ENCODE measurements at regions not wholly inside any gene's neighbourhood (a gene's known extent, or its start where the extent isn't known, plus 50 kb on each side); places are given as distances from the start of the nearest gene placed in this dataset.

DNA sequence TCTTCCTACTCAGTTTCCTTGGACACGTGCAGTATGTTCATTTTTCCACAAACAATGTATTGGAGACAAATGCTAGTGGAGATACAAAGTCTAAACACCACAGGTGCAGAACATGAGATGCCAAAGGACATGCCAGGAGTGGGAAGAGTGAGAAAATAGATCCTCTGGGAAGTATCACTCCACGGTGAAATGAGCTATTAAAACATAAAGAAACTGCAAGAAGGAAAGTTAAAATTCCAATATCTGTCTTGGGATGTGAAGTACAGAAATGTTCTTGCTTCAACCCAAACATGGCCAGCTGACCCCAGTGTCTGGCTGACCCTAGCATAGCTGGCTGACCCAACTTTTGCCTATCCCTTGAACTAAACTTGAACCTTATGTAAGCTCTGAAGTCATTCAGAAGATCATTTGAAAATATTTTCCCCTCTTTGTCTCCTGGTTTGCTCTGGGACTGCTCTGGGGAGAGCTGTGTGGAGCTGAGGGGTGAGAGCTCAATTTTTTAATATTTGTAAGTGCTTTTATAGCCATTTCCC, 59.5 kb downstream of the FZD1 start:
- no peak for DNase-seq (ENCODE audit: low read depth, low spot score)

DNA sequence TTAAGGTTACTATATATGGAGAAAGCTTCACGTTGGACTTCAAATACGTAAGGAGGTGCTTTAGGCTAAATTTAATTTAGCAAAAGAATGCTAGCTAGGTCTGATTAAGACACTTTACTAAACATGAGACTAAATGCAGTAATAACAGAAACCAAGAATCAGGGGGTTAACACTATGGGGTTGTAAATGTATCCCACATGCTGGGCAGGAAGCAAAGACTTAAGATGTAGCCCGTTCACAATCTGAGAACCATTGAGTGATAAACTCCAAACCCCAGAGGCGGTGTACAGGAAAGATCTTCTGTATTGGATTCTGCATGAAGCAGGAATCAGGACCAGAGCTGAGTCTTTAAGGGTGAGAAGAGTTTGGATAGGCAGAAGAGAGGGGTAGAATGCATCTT, 60.4 kb downstream of the FZD1 start:
- no peak for DNase-seq (ENCODE audit: low read depth, low spot score)

- no peak for DNase-seq (ENCODE audit: low read depth, low spot score)
These were observed 61.5 kb downstream of the FZD1 start for GRCh38 chr7:91325726-91326125.

DNA sequence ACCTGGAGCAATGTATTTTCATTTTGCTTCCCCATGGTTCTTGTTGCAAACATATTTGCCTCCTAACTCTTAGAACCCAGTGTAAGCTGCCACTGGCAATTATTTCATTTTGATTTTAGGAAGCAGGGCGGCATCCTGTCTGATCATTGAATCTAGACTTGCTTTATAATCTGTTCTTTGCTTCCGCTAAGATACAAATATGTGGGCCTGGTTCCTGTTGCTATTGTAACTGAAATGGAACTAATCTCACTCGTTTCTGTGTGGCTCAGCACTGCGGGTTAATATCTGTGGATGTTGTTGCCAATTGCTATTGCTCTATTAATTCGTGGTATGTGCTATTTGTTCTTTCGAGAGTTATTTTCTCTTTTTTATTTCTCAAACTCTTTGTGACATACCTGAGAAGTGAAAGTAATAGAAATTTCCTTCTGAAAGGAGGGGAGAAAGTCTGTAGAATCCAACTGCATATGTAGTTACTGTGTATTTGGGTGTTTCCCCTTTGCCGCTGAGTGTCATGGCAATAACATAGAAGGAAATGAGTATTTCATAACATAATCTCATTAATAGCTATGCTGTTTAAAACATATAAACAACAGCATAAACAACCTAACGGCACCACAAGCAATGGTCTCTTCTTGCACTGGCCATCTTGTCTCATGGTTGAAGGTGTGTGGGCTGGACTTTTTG, 62.4 kb downstream of the FZD1 start:
- no peak for DNase-seq (ENCODE audit: low read depth, low spot score)

DNA sequence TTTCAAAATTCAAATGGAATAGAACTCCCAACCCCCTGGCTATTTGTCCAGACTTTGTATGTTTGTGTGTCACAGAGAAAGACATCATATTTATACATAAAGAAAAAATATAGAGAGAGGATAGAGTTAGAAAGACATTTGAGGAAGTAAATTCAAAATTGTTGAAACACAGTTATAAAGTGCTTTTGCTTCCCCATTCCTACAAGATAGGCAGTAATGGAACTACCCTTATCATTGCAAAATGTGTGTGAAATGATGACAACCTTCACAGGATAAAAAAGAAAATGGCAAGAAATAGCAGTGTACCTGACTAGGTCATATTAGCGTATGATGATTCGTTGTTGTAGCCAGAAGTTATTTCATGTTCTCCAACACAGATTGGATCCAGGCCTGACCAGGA, 63.1 kb downstream of the FZD1 start:
- DNase-seq (ENCODE audit: low read depth, low spot score): no peak

- no peak for DNase-seq (ENCODE audit: low read depth, low spot score)
These were observed 65.3 kb downstream of the FZD1 start for GRCh38 chr7:91329571-91329970.

GRCh38 chr7:91330191-91330808, 66.1 kb downstream of the FZD1 start:
- no peak for DNase-seq (ENCODE audit: low read depth, low spot score)

- no peak for DNase-seq (ENCODE audit: low read depth, low spot score)
These were observed 66.6 kb downstream of the FZD1 start for GRCh38 chr7:91330866-91331265.

DNA sequence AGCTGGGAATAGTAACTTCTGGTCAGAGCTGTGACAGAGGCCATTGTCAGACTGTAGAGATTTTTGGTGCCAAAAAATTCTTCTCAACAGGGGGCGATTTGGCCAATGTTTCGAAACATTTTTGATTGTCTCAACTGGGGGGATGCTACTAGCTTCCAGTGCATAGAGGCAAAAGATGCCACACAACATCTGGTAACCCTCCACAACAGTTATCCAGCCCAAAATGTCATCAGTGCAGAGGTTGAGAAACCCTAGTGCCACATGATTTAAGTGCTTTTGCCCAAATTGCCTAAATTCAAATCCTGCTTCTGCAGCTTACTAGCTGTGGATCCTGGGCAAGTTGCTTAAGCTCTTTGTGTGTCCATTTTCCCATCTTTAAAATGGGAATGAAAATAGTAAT, 71.9 kb downstream of the FZD1 start:
- DNase-seq (ENCODE audit: low read depth, low spot score): no peak

- no peak for DNase-seq (ENCODE audit: low read depth, low spot score)
These were observed 74.2 kb downstream of the FZD1 start for GRCh38 chr7:91338226-91339020.

DNA sequence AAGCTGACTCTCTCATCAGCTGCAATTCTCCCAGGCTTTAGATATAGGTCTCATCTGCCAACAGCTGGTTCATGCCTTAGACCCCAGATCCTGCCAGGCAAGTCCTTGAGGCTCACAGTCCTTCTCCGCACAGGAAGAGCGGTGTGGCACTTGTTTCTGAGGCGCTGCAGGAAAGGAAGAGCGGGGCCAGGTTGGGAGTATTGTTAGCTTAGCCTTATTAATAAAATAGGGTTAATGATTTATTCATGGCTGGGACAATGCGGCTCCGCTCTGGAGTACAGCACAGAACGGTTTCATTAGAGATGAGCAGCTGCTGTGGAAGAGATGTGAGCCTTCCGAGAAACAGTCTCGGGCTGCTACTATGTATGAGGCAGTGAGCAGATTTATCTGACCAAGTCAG, 78.1 kb downstream of the FZD1 start:
- no peak for DNase-seq (ENCODE audit: low read depth, low spot score)

DNA sequence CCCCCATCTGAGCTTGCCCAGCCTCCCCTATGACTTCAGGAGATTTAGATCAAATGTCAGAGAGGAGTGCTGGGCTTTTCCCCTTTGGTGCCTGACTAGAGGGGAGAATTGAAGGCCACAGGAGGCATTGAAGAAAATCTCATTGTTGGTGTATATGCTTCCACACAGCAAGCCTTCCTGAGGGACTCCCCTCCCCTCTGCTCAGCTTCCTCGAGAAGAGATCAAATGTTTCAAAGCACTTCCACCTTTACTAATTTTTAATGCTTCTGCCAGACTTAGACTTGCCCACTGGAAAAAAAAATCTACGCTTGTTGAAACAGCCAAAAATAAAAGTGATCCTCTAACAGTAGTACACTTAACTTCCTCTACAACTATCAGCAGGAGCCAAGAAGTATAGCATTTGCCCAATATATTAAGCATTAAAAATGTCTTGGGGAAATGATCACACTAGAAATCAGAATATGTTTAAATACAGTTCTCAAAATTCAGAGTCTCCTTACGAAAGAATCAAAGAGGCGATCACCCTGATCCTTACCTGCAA, 79.3 kb downstream of the FZD1 start:
- DNase-seq (ENCODE audit: low read depth, low spot score): no peak

- DNase-seq (ENCODE audit: low read depth, low spot score): no peak
These were observed 79.9 kb downstream of the FZD1 start for GRCh38 chr7:91343996-91344629.

DNA sequence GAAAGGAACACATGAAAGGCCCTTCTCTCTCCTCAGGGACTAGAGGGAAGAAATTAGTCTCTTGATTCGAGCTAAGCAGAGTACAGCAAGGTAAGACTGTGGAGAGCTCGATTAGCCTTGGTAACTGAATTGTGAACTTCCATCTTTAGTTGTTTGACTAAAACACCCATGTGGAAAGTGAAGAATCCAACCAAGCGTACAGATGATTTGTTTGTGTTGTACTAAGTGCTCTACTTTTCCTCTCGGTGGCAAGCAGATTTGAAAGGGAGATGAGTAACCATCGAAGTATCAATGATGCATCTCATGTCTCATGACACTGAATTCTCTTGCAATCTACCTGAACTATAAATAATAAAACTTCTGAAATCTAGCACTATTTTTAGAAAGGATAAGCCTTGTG, 80.7 kb downstream of the FZD1 start:
- DNase-seq (ENCODE audit: low read depth, low spot score): no peak

DNA sequence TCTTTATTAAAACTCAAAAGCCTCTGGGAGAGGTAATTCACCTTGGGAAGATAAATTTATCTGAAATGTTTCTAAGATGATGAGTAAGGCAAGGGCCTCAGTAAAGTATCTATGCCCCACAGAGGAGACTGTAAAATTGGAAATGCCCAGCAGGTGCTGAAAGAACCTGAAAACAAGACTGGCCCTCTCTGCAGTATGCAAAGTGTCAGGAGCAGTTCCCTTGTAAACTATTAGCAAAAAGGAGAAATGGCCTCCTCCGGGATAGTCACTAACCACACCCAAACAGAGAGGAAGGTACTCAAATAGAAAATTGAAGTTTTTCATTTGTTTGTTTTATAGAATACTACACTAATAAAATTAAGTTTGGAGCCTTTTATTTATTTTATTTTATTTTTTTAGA, 81.2 kb downstream of the FZD1 start:
- DNase-seq (ENCODE audit: low read depth, low spot score): no peak

GRCh38 chr7:91346426-91346825, 82.2 kb downstream of the FZD1 start:
- no peak for DNase-seq (ENCODE audit: low read depth, low spot score)

- no peak for DNase-seq (ENCODE audit: low read depth, low spot score)
These were observed 83.1 kb downstream of the FZD1 start for GRCh38 chr7:91347290-91347689.

- peak; percentile 40 for DNase-seq (ENCODE audit: low read depth, low spot score)
These were observed 84.5 kb downstream of the FZD1 start for GRCh38 chr7:91348711-91349110.

DNA sequence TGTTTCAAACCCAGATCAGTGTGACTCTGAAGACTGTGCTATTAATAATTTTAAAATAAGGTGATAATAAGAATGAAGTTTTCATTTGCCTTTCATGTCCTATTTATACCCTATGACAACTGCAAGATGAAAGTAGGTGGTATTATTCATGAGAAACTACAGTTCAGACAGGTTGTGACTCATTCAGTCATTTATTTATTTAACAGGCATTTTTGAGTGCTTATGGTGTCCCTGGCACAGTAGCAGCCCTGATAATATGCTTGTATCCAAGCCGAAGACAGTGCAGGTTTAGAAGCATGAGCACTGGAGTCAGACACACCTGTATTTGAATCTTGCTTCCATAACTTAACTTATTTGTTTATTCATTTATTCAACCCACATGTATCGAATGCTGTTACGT, 87.1 kb downstream of the FZD1 start:
- DNase-seq (ENCODE audit: low read depth, low spot score): no peak

DNA sequence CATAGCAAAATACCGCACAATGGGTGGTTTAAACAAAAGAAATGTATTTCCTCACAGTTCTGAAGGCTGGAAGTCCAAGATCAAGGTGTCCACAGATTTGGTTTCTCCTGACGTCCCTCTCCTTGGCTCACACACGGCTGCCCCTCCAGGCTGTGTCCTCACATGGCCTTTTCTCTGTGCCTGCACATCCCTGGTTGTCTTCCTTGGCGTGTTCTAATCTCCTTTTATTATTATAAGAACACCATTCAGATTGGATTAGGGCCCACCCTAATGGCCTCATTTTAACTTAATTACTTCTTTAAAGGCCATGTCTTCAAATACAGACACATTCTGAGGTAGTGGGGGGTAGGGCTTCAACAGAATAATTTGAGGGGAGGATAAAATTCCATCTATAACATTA, 87.9 kb downstream of the FZD1 start:
- DNase-seq (ENCODE audit: low read depth, low spot score): no peak

- peak; percentile 32 for DNase-seq (ENCODE audit: low read depth, low spot score)
These were observed 89.6 kb downstream of the FZD1 start for GRCh38 chr7:91353848-91354247.

Measured in ELF-1 (cell line).